ENCODE measurements at regions not wholly inside any gene's neighbourhood (a gene's known extent, or its start where the extent isn't known, plus 50 kb on each side); places are given as distances from the start of the nearest gene placed in this dataset.

- TF ChIP-seq NFIC (IDR thresholded peaks at IDR 0.05) = no peak
- TF ChIP-seq ZBTB7A (IDR thresholded peaks at IDR 0.05; ENCODE audit: low read depth) = no peak
- no peak for TF ChIP-seq EP300 (IDR thresholded peaks at IDR 0.05; ENCODE audit: borderline replicate concordance)
- TF ChIP-seq FOXM1 (IDR thresholded peaks at IDR 0.05; ENCODE audit: borderline replicate concordance, low read depth) = no peak
- TF ChIP-seq EGR1 (IDR thresholded peaks at IDR 0.05) = no peak
- no peak for TF ChIP-seq YY1 (IDR thresholded peaks at IDR 0.05; ENCODE audit: low read depth)
- TF ChIP-seq TEAD4 (IDR thresholded peaks at IDR 0.05) = no peak
- TF ChIP-seq CEBPB (IDR thresholded peaks at IDR 0.05) = no peak
- TF ChIP-seq REST (IDR thresholded peaks at IDR 0.05; ENCODE audit: low read depth) = no peak
- no peak for TF ChIP-seq RAD21 (IDR thresholded peaks at IDR 0.05; ENCODE audit: low read depth)
- TF ChIP-seq USF1 (IDR thresholded peaks at IDR 0.05) = no peak
- no peak for TF ChIP-seq MAX (IDR thresholded peaks at IDR 0.05)
- TF ChIP-seq TAF1 (IDR thresholded peaks at IDR 0.05; ENCODE audit: low read depth) = no peak
- no peak for TF ChIP-seq CREB1 (IDR thresholded peaks at IDR 0.05; ENCODE audit: low read depth)
- no peak for TF ChIP-seq TCF12 (IDR thresholded peaks at IDR 0.05; ENCODE audit: low read depth)
These were observed 175.7 kb downstream of the TBX18 start for GRCh38 chr6:84588697-84589080.

- no peak for TF ChIP-seq EGR1 (IDR thresholded peaks at IDR 0.05)
These were observed 180.6 kb downstream of the TBX18 start for GRCh38 chr6:84583784-84584183.

- TF ChIP-seq EP300 (IDR thresholded peaks at IDR 0.05; ENCODE audit: borderline replicate concordance) (no peak), FOXM1 (IDR thresholded peaks at IDR 0.05; ENCODE audit: borderline replicate concordance, low read depth) (no peak), USF1 (IDR thresholded peaks at IDR 0.05) (no peak), TEAD4 (IDR thresholded peaks at IDR 0.05) (no peak), CEBPB (IDR thresholded peaks at IDR 0.05) (no peak)
These were observed 181.4 kb downstream of the TBX18 start for GRCh38 chr6:84582997-84583396.

- TF ChIP-seq NFIC (IDR thresholded peaks at IDR 0.05) (no peak), FOXM1 (IDR thresholded peaks at IDR 0.05; ENCODE audit: borderline replicate concordance, low read depth) (no peak), CREB1 (IDR thresholded peaks at IDR 0.05; ENCODE audit: low read depth) (no peak), REST (IDR thresholded peaks at IDR 0.05; ENCODE audit: low read depth) (no peak), EP300 (IDR thresholded peaks at IDR 0.05; ENCODE audit: borderline replicate concordance) (no peak), EGR1 (IDR thresholded peaks at IDR 0.05) (no peak), CEBPB (IDR thresholded peaks at IDR 0.05) (no peak), TAF1 (IDR thresholded peaks at IDR 0.05; ENCODE audit: low read depth) (no peak), RAD21 (IDR thresholded peaks at IDR 0.05; ENCODE audit: low read depth) (no peak), YY1 (IDR thresholded peaks at IDR 0.05; ENCODE audit: low read depth) (no peak), ZBTB7A (IDR thresholded peaks at IDR 0.05; ENCODE audit: low read depth) (no peak), TEAD4 (IDR thresholded peaks at IDR 0.05) (no peak), MAX (IDR thresholded peaks at IDR 0.05) (no peak), TCF12 (IDR thresholded peaks at IDR 0.05; ENCODE audit: low read depth) (no peak), USF1 (IDR thresholded peaks at IDR 0.05) (no peak)
These were observed 182.7 kb downstream of the TBX18 start for GRCh38 chr6:84581494-84582259.

- TF ChIP-seq CREB1 (IDR thresholded peaks at IDR 0.05; ENCODE audit: low read depth) (no peak), TEAD4 (IDR thresholded peaks at IDR 0.05) (no peak), FOXM1 (IDR thresholded peaks at IDR 0.05; ENCODE audit: borderline replicate concordance, low read depth) (no peak), TAF1 (IDR thresholded peaks at IDR 0.05; ENCODE audit: low read depth) (no peak), TCF12 (IDR thresholded peaks at IDR 0.05; ENCODE audit: low read depth) (no peak), CEBPB (IDR thresholded peaks at IDR 0.05) (no peak), EGR1 (IDR thresholded peaks at IDR 0.05) (no peak), RAD21 (IDR thresholded peaks at IDR 0.05; ENCODE audit: low read depth) (no peak), REST (IDR thresholded peaks at IDR 0.05; ENCODE audit: low read depth) (no peak), YY1 (IDR thresholded peaks at IDR 0.05; ENCODE audit: low read depth) (no peak), USF1 (IDR thresholded peaks at IDR 0.05) (no peak), EP300 (IDR thresholded peaks at IDR 0.05; ENCODE audit: borderline replicate concordance) (no peak), NFIC (IDR thresholded peaks at IDR 0.05) (no peak), ZBTB7A (IDR thresholded peaks at IDR 0.05; ENCODE audit: low read depth) (no peak), MAX (IDR thresholded peaks at IDR 0.05) (no peak)
These were observed 185.0 kb downstream of the TBX18 start for GRCh38 chr6:84579404-84579803.
